ENCODE measurements at regions not wholly inside any gene's neighbourhood (a gene's known extent, or its start where the extent isn't known, plus 50 kb on each side); places are given as distances from the start of the nearest gene placed in this dataset.

DNA sequence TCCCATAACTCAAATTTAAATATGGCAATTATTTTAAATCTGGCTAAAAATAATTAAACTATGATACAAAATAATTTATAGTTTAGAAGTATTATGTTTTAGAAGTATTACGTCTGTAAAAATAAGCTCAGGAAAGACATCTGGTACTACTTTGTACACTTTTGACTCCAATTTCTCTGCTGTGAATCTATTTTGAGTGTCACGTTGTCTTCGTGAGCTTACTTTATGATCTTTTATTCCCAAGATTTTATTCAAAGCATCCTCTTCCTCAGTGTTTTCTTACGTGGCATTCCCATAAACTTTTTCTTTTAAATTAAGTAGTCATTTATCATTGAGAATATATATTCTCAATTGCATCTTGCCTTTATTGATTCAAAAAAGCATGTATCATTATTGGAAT is 223.3 kb upstream of the KCNJ16 start:
- no peak for DNase-seq (ENCODE audit: low read depth)

GRCh38 chr17:69853541-69854224 is 221.3 kb upstream of the KCNJ16 start:
- no peak for DNase-seq (ENCODE audit: low read depth)

DNA sequence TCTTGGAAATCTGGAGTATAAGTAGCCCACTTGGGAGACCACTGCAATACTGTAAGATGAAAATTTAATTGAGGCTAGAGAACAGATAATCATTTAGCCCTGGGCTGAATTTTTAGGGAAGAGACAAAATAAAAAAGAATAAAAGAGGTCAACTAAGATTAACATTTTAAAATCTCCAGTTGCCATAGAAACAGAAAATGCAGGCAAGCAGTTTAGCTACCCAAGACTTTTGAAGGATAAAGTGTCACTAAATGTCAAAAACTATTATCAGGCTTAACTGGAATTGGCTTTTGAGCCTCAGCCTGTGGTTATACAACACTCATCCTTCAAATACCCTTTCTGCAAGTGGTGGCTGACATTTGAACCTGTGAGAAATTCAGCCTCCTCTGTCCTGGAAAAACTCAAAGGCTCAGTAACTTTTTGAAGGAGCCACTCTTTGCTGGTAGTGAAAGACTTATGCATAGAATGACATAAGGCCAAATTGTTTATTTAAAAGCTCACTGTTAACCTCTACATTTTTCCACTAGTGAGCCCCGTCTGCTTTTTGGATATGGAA is 220.7 kb upstream of the KCNJ16 start:
- DNase-seq (ENCODE audit: low read depth), result no peak

- no peak for DNase-seq (ENCODE audit: low read depth)
Measured at GRCh38 chr17:69856946-69857345, 218.1 kb upstream of the KCNJ16 start.

GRCh38 chr17:69857412-69857835 is 217.6 kb upstream of the KCNJ16 start:
- no peak for DNase-seq (ENCODE audit: low read depth)

DNA sequence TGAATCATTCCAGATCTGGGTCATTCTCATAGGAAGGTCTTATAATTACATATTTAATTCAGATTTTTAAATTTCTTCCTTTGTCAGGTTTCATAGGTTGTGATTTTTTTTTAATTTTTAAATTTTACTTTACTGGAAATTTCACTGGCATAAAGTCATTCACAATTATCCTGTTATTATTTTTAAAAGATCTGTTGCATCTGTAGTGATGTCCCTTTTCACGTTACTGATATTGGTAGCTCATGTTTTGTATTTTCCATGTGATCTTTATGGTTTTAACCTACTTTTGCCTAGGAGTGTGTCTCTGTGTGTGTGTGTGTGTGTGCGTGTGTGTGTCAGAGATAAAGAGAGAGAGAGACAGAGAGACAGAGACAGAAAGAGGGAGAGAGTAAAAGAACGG is 216.6 kb upstream of the KCNJ16 start:
- no peak for DNase-seq (ENCODE audit: low read depth)

DNA sequence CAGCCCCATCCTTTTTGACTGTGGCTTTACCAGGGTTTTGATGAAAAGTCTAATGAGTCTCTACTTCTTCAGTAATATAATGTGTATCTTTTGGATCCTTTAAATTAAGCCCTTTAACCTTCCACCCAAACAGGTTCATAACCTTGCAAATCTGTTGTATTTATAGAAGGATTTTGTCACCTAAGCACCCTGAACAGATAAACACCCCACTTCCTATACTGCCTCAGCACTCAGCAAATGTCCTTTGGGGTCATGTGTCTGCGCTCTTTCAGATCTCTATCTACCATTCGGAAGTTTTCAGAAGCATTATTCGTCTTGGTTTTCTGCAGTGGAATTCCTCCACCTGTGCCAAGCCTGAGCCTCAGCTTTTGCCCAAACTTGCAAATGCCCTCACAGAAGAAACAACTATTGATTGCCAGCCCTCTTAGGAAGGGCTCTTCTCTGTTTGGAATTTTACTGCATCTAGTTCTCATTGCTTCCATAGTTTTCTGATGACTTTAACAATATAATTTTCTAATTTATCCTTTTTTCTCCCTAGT is 214.8 kb upstream of the KCNJ16 start:
- no peak for DNase-seq (ENCODE audit: low read depth)

- DNase-seq (ENCODE audit: low read depth), result no peak
Measured at GRCh38 chr17:69864462-69864861, 210.6 kb upstream of the KCNJ16 start.

DNA sequence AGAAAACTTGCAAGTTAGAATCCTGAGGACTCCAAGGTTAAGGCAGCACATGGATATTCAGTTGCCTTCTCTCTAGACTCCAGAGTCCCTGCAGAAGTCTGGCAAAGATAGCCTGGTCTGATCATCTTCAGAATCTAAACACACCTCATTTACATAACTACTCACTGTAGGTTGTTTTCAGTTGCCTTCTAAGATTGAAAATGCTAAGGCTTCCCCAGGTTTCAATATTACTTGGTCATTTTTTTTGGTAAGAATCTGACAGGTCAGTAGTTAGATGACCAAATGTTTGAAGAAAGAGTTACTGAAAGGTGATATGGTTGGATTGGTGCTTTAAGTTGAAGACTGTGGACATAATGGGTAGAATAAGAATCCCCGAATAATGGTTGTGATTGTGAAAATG is 205.4 kb upstream of the KCNJ16 start:
- no peak for DNase-seq (ENCODE audit: low read depth)

- DNase-seq (ENCODE audit: low read depth), result no peak
Measured at GRCh38 chr17:69870091-69870530, 204.9 kb upstream of the KCNJ16 start.

DNA sequence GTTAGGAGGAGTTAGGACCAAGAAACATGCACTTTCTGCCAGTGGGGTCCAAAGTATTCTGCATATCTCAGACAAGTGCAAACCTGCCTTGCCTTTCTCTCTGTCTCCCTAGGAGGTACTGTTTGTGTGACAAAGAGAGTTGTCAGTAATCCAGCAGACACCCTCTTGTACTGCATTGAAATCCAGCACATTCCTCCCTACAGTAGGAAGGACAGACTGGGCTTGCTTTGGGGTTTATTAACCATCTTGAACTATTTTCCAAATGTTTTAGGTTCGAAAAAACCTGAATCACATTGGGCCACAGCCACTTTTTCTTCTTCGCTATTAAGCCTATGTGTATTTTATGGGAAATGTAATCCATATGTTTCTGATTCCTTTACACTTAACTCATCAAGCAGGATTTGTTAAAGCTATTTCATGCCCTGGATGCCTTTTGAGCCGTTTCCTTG is 204.2 kb upstream of the KCNJ16 start:
- no peak for DNase-seq (ENCODE audit: low read depth)

GRCh38 chr17:69871318-69871717 is 203.7 kb upstream of the KCNJ16 start:
- no peak for DNase-seq (ENCODE audit: low read depth)

DNA sequence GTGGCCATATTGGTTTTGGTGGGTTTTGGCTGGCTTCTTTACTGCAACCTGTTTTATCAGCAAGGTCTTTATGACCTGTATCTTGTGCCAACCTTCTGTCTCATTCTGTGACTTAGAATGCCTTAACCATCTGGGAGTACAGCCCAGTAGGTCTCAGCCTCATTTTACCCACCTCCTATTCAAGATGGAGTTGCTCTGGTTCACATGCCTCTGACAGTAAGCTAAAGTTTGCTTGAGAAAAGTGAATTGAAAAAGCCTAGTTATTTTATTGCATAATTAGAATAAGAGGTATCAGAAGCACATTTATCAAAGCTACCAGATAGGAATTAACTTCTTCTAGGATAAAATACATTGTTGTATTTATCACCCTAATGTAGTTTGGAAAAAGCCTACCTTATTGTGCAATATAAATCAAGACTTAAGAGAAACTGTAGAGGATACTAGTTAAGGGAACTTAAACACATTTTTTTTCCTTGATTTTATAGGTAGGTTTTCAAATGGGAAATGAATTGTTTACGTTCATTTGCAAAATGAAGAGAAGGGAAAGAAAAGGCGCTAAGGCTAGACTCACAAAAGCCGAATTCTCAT is 202.3 kb upstream of the KCNJ16 start:
- DNase-seq (ENCODE audit: low read depth), result no peak

DNA sequence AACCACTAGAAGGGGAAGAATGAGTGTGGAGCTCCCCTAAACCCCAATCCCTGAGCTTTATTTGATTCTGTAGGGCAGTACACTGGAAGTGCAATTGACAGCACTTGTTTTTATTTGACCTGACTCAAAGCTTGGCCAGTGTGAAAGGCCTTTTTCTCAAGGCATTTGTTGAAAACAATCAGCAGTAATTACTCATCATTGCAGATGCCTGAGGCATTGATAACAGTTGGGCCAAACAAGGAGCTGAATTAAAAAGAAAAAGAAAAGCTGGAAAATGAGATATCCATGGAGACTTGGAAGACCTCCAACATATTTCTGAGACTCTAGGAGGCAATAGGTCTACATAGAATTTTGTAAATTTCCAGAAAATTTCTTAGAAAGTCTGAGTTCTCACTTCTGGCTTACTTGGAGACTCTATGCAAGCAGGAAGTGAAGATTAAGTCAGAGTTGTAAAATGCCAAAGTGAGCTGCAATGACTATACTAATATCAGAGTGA is 200.8 kb upstream of the KCNJ16 start:
- no peak for DNase-seq (ENCODE audit: low read depth)

- DNase-seq (ENCODE audit: low read depth), result no peak
Measured at GRCh38 chr17:69876757-69877156, 198.3 kb upstream of the KCNJ16 start.

- DNase-seq (ENCODE audit: low read depth), result no peak
Measured at GRCh38 chr17:69878661-69879060, 196.4 kb upstream of the KCNJ16 start.

DNA sequence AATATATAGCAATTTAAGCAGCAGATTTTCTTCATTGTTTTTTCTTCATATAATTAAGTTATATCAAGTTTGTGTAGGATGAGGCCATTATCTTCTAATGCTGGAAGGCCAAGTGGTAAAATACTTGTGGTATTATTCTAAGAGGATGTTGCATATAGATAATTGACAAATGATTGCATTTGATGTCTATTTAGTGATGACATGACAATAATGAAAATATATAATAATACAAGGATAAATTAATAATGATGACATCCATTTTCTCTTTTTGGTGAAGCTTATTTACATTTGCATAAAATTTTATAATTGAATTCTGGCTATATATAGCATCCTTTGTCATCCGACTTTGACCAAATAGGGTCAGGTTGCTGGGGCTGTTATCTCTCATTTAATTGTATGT is 195.4 kb upstream of the KCNJ16 start:
- no peak for DNase-seq (ENCODE audit: low read depth)

DNA sequence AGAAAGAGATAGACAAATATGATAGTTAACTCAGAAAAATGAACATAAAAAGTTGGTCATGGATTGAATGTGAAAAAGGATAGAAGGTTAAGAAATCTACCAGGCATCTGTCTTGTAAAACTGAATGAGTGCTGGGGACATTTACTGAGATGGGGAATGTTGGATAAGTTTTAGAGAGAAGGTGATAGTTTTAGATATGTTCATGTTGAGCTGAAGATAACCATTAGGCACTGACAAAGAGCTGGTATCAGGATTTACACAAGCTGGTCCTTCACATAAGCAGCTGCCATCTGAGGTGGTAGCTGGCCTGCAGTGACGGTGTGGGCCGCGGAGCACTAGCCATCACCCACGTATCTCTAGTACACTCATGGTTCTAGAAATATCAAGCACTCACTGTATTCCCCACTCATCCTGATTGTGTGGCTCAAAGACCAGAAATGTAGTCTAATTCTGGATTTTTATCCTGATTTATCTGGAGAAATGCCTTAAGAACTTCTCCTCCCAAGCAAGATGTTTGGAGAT is 194.4 kb upstream of the KCNJ16 start:
- DNase-seq (ENCODE audit: low read depth), result no peak

DNA sequence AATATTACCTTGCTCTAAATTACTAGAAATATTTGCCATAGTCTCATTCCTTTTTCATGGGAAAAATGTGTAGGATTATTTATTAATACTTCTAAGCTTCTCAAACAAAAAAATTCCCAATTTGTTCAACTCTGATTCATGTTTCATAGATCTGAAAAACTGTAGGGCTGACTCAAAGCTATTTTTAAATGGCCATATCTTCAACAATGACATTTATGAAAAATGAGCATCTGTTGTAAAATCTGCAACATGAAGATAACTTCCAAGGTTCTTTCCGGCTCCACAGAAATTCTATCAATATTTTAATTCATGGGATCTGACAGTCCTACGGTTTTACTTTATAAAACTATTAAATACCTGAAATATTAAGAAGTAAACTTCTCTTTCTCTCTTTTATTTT is 192.7 kb upstream of the KCNJ16 start:
- DNase-seq (ENCODE audit: low read depth), result no peak

GRCh38 chr17:69883120-69883519 is 191.9 kb upstream of the KCNJ16 start:
- no peak for DNase-seq (ENCODE audit: low read depth)

DNA sequence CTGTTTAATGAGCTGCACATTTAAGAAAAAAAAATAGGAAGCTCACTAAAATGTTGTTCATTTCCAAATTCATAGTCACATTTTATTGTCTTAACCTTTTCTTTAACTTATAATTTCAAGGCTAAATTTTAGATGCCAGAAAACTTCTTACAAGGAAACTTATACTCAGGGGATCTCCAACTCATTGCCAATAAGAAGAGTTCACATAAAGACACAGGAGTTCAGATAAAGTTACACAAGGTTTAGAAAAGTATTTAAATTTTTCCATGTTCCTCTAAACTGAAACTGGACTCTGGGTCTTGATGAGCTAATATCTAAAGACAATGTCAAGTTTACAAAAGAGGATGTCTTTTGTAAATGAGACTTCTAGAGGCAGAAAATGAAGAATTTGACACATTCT is 190.7 kb upstream of the KCNJ16 start:
- DNase-seq (ENCODE audit: low read depth), result no peak

GRCh38 chr17:69884846-69885245 is 190.2 kb upstream of the KCNJ16 start:
- DNase-seq (ENCODE audit: low read depth), result no peak

GRCh38 chr17:69898601-69899000 is 176.4 kb upstream of the KCNJ16 start:
- DNase-seq (ENCODE audit: low read depth), result no peak

All from CMK (cell line).